Urothelium cell line (cell line): ENCODE measurements at regions not wholly inside any gene's neighbourhood (a gene's known extent, or its start where the extent isn't known, plus 50 kb on each side); places are given as distances from the start of the nearest gene placed in this dataset.

ENCODE experiments used
- DNase-seq: peaks from one replicate; pipeline ENCODE4 v3.0.0; 2011; ENCODE audit warnings: low spot score, mixed read lengths
- FAIRE-seq: peaks from 2 replicates; lab custom pipeline; 2011; peaks lifted over from hg19 to GRCh38; lab: Jason Lieb, UNC

GRCh38 chr18:25962919-25963318 is 127.5 kb downstream of the SS18 start:
- FAIRE-seq (no peak), DNase-seq (no peak)

GRCh38 chr18:25962176-25962575 is 128.2 kb downstream of the SS18 start:
- no peak for DNase-seq
- FAIRE-seq: no peak

- no peak for DNase-seq
- no peak for FAIRE-seq
Observed at GRCh38 chr18:25957017-25957416, 133.4 kb downstream of the SS18 start.

- no peak for DNase-seq
- FAIRE-seq: no peak
Observed at GRCh38 chr18:25953111-25953510, 137.3 kb downstream of the SS18 start.

- FAIRE-seq (no peak), DNase-seq (no peak)
Observed at GRCh38 chr18:25950321-25950720, 140.1 kb downstream of the SS18 start.

GRCh38 chr18:25946540-25946939 is 143.9 kb downstream of the SS18 start:
- FAIRE-seq (no peak), DNase-seq (no peak)

DNA sequence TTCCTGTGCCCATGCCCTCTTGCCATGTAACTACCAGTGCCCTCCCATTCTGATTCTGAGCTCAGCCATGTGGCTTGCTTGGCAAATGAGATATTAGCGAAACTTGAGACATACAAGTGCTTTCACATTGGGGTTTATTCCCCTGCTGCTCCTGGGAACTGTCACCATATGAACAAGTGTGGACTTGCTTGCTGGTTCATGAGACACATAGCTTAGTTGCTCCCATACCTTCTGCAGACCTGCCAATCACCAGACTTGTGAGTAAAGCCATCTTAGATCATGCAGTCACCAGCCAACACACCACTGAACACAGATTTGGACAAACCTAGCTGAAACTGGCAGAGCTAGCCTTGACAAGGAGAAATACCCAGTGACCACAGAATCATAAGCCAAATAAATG is 155.1 kb downstream of the SS18 start:
- no peak for DNase-seq

DNA sequence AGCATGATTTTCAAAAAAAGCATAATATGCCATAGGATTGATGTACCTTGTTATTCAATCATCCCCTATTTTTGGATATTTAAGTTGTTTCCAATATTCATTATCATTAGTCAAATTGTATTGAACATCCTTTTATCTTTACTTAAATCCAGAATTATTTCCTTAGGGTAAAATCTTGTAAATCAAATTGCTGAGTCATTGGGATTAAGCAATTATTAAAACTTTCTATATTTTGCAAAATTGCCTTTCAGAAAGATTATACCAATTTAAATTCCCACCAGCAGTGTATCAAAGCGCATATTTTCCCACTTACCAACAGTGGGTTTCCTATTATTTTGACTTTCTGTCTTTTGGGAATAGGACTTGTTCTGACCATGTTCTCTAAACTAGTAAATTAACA is 159.3 kb downstream of the SS18 start:
- DNase-seq (no peak), FAIRE-seq (no peak)

More for the DNA sequence above, 155.1 kb downstream of the SS18 start:
- no peak for FAIRE-seq

DNA sequence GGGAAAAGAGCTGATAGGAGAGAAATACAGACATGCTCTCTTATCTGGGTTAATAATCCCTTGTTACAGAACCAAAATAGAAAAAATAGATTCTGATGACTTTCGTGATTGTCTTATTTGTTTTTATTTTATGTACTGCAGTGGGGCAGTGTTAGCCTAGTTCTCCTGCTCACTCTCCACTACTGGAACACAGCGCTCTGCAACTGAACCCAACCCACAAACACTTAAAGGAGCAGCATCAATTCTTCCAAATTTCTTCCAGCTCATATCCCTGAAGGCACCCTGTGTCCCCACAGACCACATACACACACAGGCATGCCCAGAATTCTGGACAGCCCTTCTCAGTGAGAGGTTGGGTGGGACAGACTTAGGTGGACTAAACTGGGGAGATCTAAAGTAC is 160.6 kb downstream of the SS18 start:
- DNase-seq (no peak), FAIRE-seq (no peak)

GRCh38 chr18:25927830-25928229 is 162.6 kb downstream of the SS18 start:
- DNase-seq: no peak
- no peak for FAIRE-seq

DNA sequence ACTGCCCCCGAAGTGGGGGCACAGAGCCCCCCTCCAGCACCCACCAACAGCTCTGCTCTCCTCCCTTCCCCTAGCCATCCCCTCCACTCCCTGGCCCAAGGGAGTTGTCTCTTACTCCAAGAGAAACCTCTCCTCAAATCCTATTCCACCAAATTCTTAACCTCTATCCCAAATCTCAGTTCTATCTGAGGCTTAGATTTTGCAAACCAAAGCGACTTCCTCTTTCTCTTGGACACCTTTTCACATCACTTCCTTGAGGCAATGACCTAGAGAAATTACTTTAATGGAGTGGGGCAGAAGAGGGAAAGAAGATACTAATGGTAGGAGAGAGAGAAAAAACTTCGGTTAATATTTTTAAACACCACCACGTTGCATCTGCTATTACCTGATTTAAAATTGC is 167.2 kb downstream of the SS18 start:
- DNase-seq: no peak
- FAIRE-seq: no peak

DNA sequence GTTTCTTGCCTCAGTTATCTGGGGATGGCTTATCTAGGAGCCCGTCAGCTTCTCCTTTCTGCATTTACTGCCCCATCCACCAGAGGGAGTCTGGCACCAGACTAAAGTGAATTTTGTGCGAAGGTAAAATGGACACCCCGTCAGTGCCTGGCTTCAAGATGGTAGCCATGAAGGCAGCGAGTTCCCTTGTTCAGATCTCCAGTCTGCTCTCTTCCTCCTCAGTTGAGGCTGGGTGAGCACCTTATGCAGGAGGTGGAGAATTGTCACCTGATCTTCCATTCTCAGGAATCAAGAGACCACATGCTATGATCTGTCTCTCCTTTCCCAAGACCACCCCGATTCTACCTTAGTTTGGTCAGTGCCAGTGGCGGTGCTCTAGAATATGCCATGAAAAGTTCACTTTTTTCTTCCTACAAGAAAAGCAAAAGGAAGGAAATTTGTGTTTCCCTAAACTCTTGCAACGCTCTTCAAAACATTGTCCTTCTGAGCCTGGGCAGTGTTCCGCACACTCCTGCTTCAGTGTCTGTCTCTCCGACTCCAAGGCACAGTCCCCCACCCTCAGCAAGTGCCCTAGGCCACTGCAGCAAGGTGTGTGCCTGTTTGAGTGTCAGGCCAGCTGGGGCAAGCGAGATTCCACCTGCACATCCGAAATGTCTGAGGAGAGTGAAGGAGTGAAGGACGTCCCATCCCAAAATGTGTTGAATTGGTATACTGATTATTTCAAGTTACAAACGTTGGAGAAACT is 168.6 kb downstream of the SS18 start:
- DNase-seq (peak; percentile 25), FAIRE-seq (no peak)

DNA sequence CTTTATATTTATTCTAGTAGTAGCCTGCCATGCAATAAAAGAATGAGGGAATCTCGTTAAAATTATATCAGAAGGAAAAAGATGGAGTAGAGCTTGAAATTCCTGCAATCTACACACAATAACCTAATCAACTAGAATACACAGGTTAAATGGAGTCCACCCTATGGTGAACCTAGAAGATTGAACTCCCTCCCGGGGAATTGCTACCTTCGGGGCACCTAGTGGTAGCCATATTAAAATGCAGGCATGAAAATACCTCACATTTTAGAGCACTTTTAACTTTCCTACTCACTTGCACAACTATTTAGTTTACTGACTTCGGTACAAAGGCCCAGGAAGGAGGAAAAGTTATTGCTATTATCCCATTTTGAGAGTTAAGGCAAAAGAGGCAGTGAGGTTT is 174.5 kb downstream of the SS18 start:
- DNase-seq (no peak), FAIRE-seq (no peak)

- FAIRE-seq (no peak), DNase-seq (no peak)
Observed at GRCh38 chr18:25898965-25899364, 191.4 kb downstream of the SS18 start.

DNA sequence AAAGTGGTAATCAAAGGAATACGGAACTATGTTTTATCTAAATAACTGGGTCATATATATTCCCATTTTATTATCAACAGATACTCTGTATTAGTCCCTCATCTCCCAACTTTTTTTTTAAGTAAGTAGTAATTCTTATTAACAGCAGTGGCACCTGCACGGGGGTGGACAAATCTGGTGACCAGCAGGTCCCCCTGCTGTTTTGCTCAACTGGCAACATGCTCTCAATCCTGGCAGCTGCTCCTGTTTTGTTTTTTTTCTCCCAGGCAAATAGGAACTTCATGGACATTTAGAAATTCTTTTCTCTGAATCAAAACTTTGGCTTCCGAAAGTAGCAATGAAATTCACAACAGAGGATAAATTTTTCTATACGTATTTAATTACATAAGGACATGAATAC is 193.5 kb downstream of the SS18 start:
- FAIRE-seq (no peak), DNase-seq (no peak)

DNA sequence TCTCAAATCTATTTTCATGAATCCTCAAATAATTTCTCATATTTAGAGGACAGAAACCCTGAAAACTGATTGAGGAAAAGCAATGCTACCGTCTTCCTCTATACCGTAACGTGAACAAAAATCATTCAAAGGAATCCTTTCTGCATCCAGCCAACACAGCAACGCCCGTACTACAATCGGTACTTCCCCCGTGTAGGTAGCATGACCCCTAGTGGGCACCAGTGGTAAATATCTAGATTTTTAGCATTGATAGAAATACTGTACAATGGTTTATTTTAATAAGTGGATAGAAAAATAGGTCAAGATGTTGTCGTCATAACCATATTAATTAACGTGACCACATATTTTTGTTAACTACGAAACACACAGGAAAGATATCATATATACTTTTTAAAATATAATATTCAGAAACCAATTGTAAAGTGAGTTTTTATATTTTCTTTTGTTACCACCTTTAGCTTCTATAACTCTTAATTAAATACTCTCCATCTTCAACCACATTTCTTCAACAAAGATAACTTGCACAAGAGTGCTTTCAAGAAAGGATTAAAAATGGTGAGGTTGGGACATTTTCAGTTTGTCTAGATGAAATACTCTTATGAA is 194.1 kb downstream of the SS18 start:
- DNase-seq (peak; percentile 9), FAIRE-seq (no peak)

DNA sequence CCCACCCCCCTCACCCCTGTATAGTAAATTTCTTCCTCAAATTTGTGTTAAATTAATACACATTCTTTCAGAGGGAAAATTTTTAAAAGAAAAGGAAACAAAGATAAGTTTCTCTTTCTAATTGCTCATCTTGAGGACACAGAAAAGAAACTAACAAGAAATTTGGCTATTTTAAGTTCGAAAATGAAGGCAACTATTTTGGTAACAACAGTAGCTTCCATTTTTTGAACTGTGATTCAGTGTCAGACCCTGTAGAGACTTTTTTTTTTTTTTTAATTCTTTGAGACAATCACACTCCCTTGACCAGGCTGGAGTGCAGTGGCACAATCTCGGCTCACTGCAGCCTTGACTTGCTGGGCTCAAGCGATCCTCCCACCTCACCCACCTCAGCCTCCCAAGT is 194.9 kb downstream of the SS18 start:
- no peak for DNase-seq
- FAIRE-seq: no peak

- DNase-seq (no peak), FAIRE-seq (no peak)
Observed at GRCh38 chr18:25886283-25886682, 204.1 kb downstream of the SS18 start.

DNA sequence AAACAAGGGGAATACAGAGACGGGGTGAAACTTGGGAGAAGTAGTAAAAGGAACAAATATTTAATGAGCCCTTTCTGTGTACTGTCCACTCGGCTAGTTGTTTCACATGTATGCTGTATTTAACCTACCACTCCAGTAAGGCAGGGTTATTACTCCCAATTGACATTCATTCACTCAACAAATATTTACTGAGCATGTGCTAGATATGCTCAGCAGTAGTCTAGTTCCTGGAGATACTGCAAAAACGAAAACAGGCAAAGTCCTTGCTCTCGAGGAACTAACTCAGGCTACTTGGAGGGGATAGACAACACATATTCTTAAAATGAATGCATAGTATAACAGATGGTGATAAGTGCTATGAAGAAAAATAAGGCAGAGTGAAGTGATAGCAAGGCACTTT is 207.3 kb downstream of the SS18 start:
- FAIRE-seq (no peak), DNase-seq (no peak)

DNA sequence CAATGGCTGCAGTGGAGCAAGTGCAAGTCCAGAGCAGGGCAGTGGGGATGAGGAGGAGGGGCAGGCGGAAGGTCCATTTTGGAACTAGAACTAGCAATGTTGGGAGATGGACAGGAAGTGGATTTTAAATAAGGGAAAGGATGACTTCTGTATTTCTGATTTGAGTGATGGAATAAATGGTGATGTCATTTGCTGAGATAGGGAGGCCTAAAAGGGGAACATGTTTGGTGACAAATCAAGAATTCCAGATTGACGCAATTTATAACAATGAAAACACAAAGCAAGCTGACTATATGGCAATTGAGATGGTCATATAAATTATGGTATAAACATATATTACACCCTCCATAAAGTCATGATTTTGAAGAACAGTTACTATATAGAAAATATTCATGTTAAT is 209.3 kb downstream of the SS18 start:
- FAIRE-seq (no peak), DNase-seq (no peak)

DNA sequence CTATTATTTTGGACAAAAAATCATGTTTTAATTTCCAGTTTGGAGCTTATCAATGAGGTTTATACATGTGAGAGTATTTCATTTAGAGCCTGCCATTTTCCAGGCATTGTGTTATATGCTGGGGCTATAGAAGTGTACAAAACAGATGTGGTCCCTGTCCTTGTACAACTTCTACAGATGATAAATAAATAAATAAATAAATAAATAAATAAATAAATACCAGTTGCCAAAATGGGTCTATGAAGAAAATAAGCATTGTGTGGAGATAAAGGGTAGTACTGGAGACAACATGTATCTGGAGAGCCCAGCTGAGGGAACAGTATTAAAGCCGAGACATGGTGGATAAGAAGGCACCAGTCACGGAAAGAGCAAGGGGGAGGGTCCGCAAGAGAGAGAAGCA is 210.0 kb downstream of the SS18 start:
- DNase-seq: no peak

GRCh38 chr18:25876330-25876948 is 214.0 kb downstream of the SS18 start:
- no peak for DNase-seq
- no peak for FAIRE-seq

More for the DNA sequence above, 210.0 kb downstream of the SS18 start:
- no peak for FAIRE-seq
